ENCODE measurements at regions not wholly inside any gene's neighbourhood (a gene's known extent, or its start where the extent isn't known, plus 50 kb on each side); places are given as distances from the start of the nearest gene placed in this dataset.
A peak's percentile ranks its signal among the peaks of the same experiment; 100 is the strongest.
"Not testable (repeated sequence)": the region's sequence is repeated elsewhere in the genome, so short reads cannot be mapped to it uniquely, and the experiment has no call there.

- POLR2A ChIA-PET: no interaction called here
- H3K4me3 Mint-ChIP-seq: no peak overlapping the region
- ATAC-seq (no peak), DNase-seq (no peak)
- H3K4me1 Mint-ChIP-seq: peaks cover 0 to 17% (median 0%) of the 10 kb centered on the region in 4 donors
- no peak overlapping the region for H3K27ac Mint-ChIP-seq
- H3K36me3 Mint-ChIP-seq: no peaks in the 10 kb centered on the region
- H3K9me3 Mint-ChIP-seq: no peaks in the 10 kb centered on the region
- H3K27me3 Mint-ChIP-seq: no peaks in the 10 kb centered on the region
Measured at GRCh38 chr1:199509456-199509855, 518.1 kb upstream of the NR5A2 start.

- DNase-seq (no peak), ATAC-seq (no peak)
- POLR2A ChIA-PET: no interaction called here
- H3K4me1 Mint-ChIP-seq: peaks cover 0 to 17% (median 0%) of the 10 kb centered on the region in 4 donors
- no peaks in the 10 kb centered on the region for H3K36me3 Mint-ChIP-seq
- no peaks in the 10 kb centered on the region for H3K27me3 Mint-ChIP-seq
- no peaks in the 10 kb centered on the region for H3K9me3 Mint-ChIP-seq
- H3K27ac Mint-ChIP-seq: no peak overlapping the region
- no peak overlapping the region for H3K4me3 Mint-ChIP-seq
Measured at GRCh38 chr1:199510314-199510713, 517.2 kb upstream of the NR5A2 start.

- H3K4me1 Mint-ChIP-seq: peaks cover 0 to 13% (median 0%) of the 10 kb centered on the region in 4 donors
- ATAC-seq (no peak), DNase-seq (no peak)
- H3K36me3 Mint-ChIP-seq: no peaks in the 10 kb centered on the region
- no peak overlapping the region for H3K27ac Mint-ChIP-seq
- no peak overlapping the region for H3K4me3 Mint-ChIP-seq
- H3K27me3 Mint-ChIP-seq: no peaks in the 10 kb centered on the region
- H3K9me3 Mint-ChIP-seq: no peaks in the 10 kb centered on the region
- POLR2A ChIA-PET: no interaction called here
Measured at GRCh38 chr1:199512037-199512710, 515.3 kb upstream of the NR5A2 start.

- Mint-ChIP-seq H3K27me3 (no peaks in the 10 kb centered on the region), H3K9me3 (no peaks in the 10 kb centered on the region), H3K4me1 (peaks cover 0 to 10% (median 0%) of the 10 kb centered on the region in 4 donors), H3K36me3 (no peaks in the 10 kb centered on the region), H3K4me3 (no peak overlapping the region), H3K27ac (no peak overlapping the region)
- no peak for DNase-seq
- POLR2A ChIA-PET: no interaction called here
- ATAC-seq: no peak
Measured at GRCh38 chr1:199515261-199515660, 512.2 kb upstream of the NR5A2 start.

- ATAC-seq: no peak
Measured at GRCh38 chr1:199522338-199522737, 505.2 kb upstream of the NR5A2 start.

GRCh38 chr1:199522936-199523335, 504.6 kb upstream of the NR5A2 start:
- Mint-ChIP-seq H3K4me3 (no peak overlapping the region), H3K4me1 (no peaks in the 10 kb centered on the region), H3K27me3 (peaks cover 0 to 2% (median 0%) of the 10 kb centered on the region in 5 donors), H3K36me3 (no peaks in the 10 kb centered on the region), H3K27ac (no peak overlapping the region), H3K9me3 (no peaks in the 10 kb centered on the region)
- POLR2A ChIA-PET: no interaction called here
- ATAC-seq (no peak), DNase-seq (no peak)

More at GRCh38 chr1:199522338-199522737, 505.2 kb upstream of the NR5A2 start:
- Mint-ChIP-seq H3K4me3 (no peak overlapping the region), H3K27me3 (peaks cover 0 to 2% (median 0%) of the 10 kb centered on the region in 5 donors), H3K27ac (no peak overlapping the region), H3K36me3 (no peaks in the 10 kb centered on the region), H3K9me3 (no peaks in the 10 kb centered on the region), H3K4me1 (no peaks in the 10 kb centered on the region)
- DNase-seq: no peak
- POLR2A ChIA-PET: no interaction called here

- H3K36me3 Mint-ChIP-seq: peaks cover 0 to 9% (median 7%) of the 10 kb centered on the region in 3 donors
- no peak overlapping the region for H3K4me3 Mint-ChIP-seq
- DNase-seq (no peak), ATAC-seq (no peak)
- H3K9me3 Mint-ChIP-seq: peaks cover 3 to 17% (median 10%) of the 10 kb centered on the region in 9 donors
- POLR2A ChIA-PET: no interaction called here
- H3K27ac Mint-ChIP-seq: peak overlapping the region in 1 of 10 donors; percentile 40
- H3K27me3 Mint-ChIP-seq: peaks cover 0 to 2% (median 0%) of the 10 kb centered on the region in 5 donors
- no peaks in the 10 kb centered on the region for H3K4me1 Mint-ChIP-seq
Measured at GRCh38 chr1:199529324-199529723, 498.2 kb upstream of the NR5A2 start.

- H3K4me3 Mint-ChIP-seq, H3K27ac Mint-ChIP-seq, DNase-seq, POLR2A ChIA-PET, H3K4me1 Mint-ChIP-seq, ATAC-seq: not testable (repeated sequence)
- H3K36me3 Mint-ChIP-seq: peaks cover 2 to 30% (median 20%) of the 10 kb centered on the region in 3 donors
- peaks cover 0 to 16% (median 0%) of the 10 kb centered on the region in 5 donors for H3K27me3 Mint-ChIP-seq
- H3K9me3 Mint-ChIP-seq: peaks cover 5 to 52% (median 27%) of the 10 kb centered on the region in 9 donors
Measured at GRCh38 chr1:199533361-199533760, 494.1 kb upstream of the NR5A2 start.

- DNase-seq: no peak
Measured at GRCh38 chr1:199545780-199546179, 481.7 kb upstream of the NR5A2 start.

GRCh38 chr1:199546323-199546722, 481.2 kb upstream of the NR5A2 start:
- Mint-ChIP-seq H3K36me3 (no peaks in the 10 kb centered on the region), H3K4me1 (no peaks in the 10 kb centered on the region), H3K27ac (no peak overlapping the region), H3K9me3 (no peaks in the 10 kb centered on the region), H3K4me3 (no peak overlapping the region), H3K27me3 (no peaks in the 10 kb centered on the region)
- POLR2A ChIA-PET: no interaction called here
- no peak for DNase-seq
- no peak for ATAC-seq

More at GRCh38 chr1:199545780-199546179, 481.7 kb upstream of the NR5A2 start:
- POLR2A ChIA-PET: no interaction called here
- no peak overlapping the region for H3K27ac Mint-ChIP-seq
- H3K9me3 Mint-ChIP-seq: peaks cover 0 to under 1% (median 0%) of the 10 kb centered on the region in 9 donors
- no peak overlapping the region for H3K4me3 Mint-ChIP-seq
- ATAC-seq: no peak
- H3K36me3 Mint-ChIP-seq: no peaks in the 10 kb centered on the region
- no peaks in the 10 kb centered on the region for H3K27me3 Mint-ChIP-seq
- H3K4me1 Mint-ChIP-seq: no peaks in the 10 kb centered on the region

GRCh38 chr1:199549421-199549820, 478.1 kb upstream of the NR5A2 start:
- POLR2A ChIA-PET: no interaction called here
- Mint-ChIP-seq H3K9me3 (peaks cover 0 to 4% (median 0%) of the 10 kb centered on the region in 9 donors), H3K4me3 (no peak overlapping the region), H3K27me3 (peaks cover 5 to 19% (median 7%) of the 10 kb centered on the region in 5 donors), H3K36me3 (no peaks in the 10 kb centered on the region), H3K27ac (no peak overlapping the region), H3K4me1 (no peaks in the 10 kb centered on the region)
- ATAC-seq: no peak
- DNase-seq: no peak

GRCh38 chr1:199550199-199551065, 477.1 kb upstream of the NR5A2 start:
- peaks cover 5 to 19% (median 7%) of the 10 kb centered on the region in 5 donors for H3K27me3 Mint-ChIP-seq
- H3K36me3 Mint-ChIP-seq: no peaks in the 10 kb centered on the region
- no peak overlapping the region for H3K4me3 Mint-ChIP-seq
- no peak overlapping the region for H3K27ac Mint-ChIP-seq
- DNase-seq: no peak
- no peak for ATAC-seq
- peaks cover 0 to 4% (median 0%) of the 10 kb centered on the region in 9 donors for H3K9me3 Mint-ChIP-seq
- POLR2A ChIA-PET: no interaction called here
- no peaks in the 10 kb centered on the region for H3K4me1 Mint-ChIP-seq

- Mint-ChIP-seq H3K36me3 (no peaks in the 10 kb centered on the region), H3K27me3 (peaks cover 5 to 19% (median 7%) of the 10 kb centered on the region in 5 donors), H3K9me3 (peaks cover 0 to 4% (median 0%) of the 10 kb centered on the region in 9 donors), H3K4me1 (no peaks in the 10 kb centered on the region), H3K27ac (no peak overlapping the region), H3K4me3 (no peak overlapping the region)
- ATAC-seq (no peak), DNase-seq (peak in 4 of 10 donors; percentile 5 to 36 (median 18))
- POLR2A ChIA-PET: no interaction called here
Measured at GRCh38 chr1:199551967-199552565, 475.4 kb upstream of the NR5A2 start.
